ENCODE measurements at regions not wholly inside any gene's neighbourhood (a gene's known extent, or its start where the extent isn't known, plus 50 kb on each side); places are given as distances from the start of the nearest gene placed in this dataset.

DNA sequence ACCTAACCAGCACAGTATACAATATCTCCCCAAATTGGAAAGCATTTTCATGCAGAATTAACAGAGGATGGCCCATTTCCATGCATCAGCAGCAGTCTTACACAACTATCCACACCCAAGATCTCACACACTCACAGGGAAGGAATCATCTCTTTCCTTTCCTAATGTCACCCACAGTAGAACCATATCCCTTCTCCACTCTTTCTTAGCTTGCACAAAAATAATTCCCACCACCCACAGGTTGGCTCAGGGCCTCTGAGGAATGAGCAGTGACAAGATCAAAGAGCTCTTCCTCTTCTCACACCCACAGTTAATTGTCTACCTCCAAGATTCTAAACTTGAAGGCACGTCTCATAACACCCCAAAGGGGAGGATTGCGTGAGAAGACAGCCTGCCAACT is 217.7 kb upstream of the VEGFC start:
- TF ChIP-seq POLR2A (IDR thresholded peaks at IDR 0.05) (no peak), POLR2AphosphoS5 (IDR thresholded peaks at IDR 0.05) (no peak), EP300 (IDR thresholded peaks at IDR 0.05) (no peak)
- TF ChIP-seq, protein P1, sequence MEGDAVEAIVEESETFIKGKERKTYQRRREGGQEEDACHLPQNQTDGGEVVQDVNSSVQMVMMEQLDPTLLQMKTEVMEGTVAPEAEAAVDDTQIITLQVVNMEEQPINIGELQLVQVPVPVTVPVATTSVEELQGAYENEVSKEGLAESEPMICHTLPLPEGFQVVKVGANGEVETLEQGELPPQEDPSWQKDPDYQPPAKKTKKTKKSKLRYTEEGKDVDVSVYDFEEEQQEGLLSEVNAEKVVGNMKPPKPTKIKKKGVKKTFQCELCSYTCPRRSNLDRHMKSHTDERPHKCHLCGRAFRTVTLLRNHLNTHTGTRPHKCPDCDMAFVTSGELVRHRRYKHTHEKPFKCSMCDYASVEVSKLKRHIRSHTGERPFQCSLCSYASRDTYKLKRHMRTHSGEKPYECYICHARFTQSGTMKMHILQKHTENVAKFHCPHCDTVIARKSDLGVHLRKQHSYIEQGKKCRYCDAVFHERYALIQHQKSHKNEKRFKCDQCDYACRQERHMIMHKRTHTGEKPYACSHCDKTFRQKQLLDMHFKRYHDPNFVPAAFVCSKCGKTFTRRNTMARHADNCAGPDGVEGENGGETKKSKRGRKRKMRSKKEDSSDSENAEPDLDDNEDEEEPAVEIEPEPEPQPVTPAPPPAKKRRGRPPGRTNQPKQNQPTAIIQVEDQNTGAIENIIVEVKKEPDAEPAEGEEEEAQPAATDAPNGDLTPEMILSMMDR (IDR thresholded peaks at IDR 0.05): no peak
- intact Hi-C loops (cut with DNase I; ENCODE audit: low total_unique reads): no loop called here
- Histone ChIP-seq H3K27me3 (no peaks in the 10 kb centered on the region), H3K36me3 (no peaks in the 10 kb centered on the region), H3K4me3 (no peak overlapping the region), H3K4me1 (no peaks in the 10 kb centered on the region), H3K9me3 (peaks cover 4 to 15% (median 8%) of the 10 kb centered on the region in 4 donors), H3K27ac (no peak overlapping the region)
- WGBS, 5 donors: 44 to 60% (median 47%) methylated on average over 2 of the region's 2 CpGs
- no peak for DNase-seq

GRCh38 chr4:177012918-177013545 is 220.3 kb upstream of the VEGFC start:
- 79 to 100% (median 93%) methylated on average over 1 of the region's 1 CpG for WGBS, 5 donors
- TF ChIP-seq, protein P1 (IDR thresholded peaks at IDR 0.05): no peak
- no peak for TF ChIP-seq POLR2A (IDR thresholded peaks at IDR 0.05)
- TF ChIP-seq EP300 (IDR thresholded peaks at IDR 0.05): no peak
- TF ChIP-seq POLR2AphosphoS5 (IDR thresholded peaks at IDR 0.05): no peak
- Histone ChIP-seq H3K4me1 (no peaks in the 10 kb centered on the region), H3K27me3 (no peaks in the 10 kb centered on the region), H3K4me3 (no peak overlapping the region), H3K27ac (no peak overlapping the region), H3K9me3 (peaks cover 4 to 20% (median 10%) of the 10 kb centered on the region in 4 donors), H3K36me3 (no peaks in the 10 kb centered on the region)
- intact Hi-C loops (cut with DNase I; ENCODE audit: low total_unique reads): no loop called here
- DNase-seq: no peak

DNA sequence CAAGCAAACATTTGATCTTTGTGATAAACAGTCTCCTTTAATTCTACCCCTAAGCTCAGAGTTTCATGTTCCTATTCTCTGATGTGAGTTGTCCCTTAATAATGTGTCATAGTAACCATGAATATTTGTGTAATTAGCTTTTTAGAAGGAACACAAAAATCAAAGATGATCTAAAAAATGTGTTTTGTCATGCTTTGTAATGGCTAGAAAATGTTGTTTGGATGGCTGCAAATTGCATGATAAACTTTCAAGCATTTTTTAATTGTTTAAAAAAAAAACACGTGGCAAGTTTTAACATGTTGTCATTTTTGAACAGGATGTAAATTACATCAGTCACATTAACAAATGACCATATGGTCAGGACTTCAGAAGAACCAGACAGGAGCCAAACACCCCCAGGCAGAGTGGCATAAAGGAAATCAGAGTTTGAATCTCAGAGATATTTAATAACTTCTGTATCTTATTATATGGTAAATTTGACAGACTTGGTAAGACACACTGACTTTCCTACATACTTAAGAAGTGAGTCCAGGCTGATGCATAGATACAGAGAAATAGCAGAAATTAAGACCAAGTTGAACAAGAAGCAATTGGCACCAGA is 223.9 kb upstream of the VEGFC start:
- TF ChIP-seq, protein P1 (IDR thresholded peaks at IDR 0.05): no peak
- TF ChIP-seq EP300 (IDR thresholded peaks at IDR 0.05) (no peak), POLR2A (IDR thresholded peaks at IDR 0.05) (no peak), POLR2AphosphoS5 (IDR thresholded peaks at IDR 0.05) (no peak)
- no peak for DNase-seq
- Histone ChIP-seq H3K36me3 (no peaks in the 10 kb centered on the region), H3K27me3 (no peaks in the 10 kb centered on the region), H3K4me3 (no peak overlapping the region), H3K27ac (no peak overlapping the region), H3K9me3 (peaks cover 4 to 20% (median 12%) of the 10 kb centered on the region in 4 donors), H3K4me1 (no peaks in the 10 kb centered on the region)
- intact Hi-C loops (cut with DNase I; ENCODE audit: low total_unique reads): no loop called here
- 20 to 49% (median 30%) methylated on average over 1 of the region's 1 CpG for WGBS, 5 donors

DNA sequence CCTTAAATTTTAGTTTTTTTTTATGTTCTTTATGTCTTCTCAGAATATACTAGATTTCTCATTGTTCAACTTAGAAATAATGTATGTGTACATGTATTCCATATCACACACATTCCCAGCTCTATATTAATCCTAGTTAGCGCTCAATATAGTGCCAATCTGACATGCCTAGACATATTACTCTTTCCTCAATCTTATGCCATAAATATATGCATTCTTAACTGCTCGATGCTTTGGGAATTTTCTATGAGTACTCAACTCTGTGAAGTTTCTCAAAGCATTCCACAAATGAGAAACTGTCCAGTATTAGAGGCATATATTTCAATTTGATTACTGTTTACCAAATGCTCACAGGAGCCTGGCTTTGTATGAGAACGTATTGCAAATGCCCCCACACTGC is 231.2 kb upstream of the VEGFC start:
- no peak for TF ChIP-seq POLR2A (IDR thresholded peaks at IDR 0.05)
- TF ChIP-seq POLR2AphosphoS5 (IDR thresholded peaks at IDR 0.05): no peak
- TF ChIP-seq, protein P1 (IDR thresholded peaks at IDR 0.05): no peak

More for the DNA sequence above, 231.2 kb upstream of the VEGFC start:
- H3K27me3 ChIP-seq: no peaks in the 10 kb centered on the region
- no peak for DNase-seq
- no peaks in the 10 kb centered on the region for H3K36me3 ChIP-seq
- 66 to 79% (median 76%) methylated on average over 3 of the region's 3 CpGs for WGBS, 5 donors
- H3K4me3 ChIP-seq: no peak overlapping the region
- no peak overlapping the region for H3K27ac ChIP-seq
- peaks cover 0 to 4% (median 0%) of the 10 kb centered on the region in 4 donors for H3K9me3 ChIP-seq
- intact Hi-C loops (cut with DNase I; ENCODE audit: low total_unique reads): no loop called here
- no peaks in the 10 kb centered on the region for H3K4me1 ChIP-seq
